OCI-LY7 (cell line): ENCODE measurements at regions not wholly inside any gene's neighbourhood (a gene's known extent, or its start where the extent isn't known, plus 50 kb on each side); places are given as distances from the start of the nearest gene placed in this dataset.

ENCODE experiments used
- CTCF ChIP-seq: fragments of 200-600 bp; sonication (generic); conservative IDR thresholded peaks from 2 replicates; pipeline ENCODE4 v1.5.1; 2014; ENCODE audit warnings: mild to moderate bottlenecking, antibody characterized with exemption, low read length, moderate library complexity, mixed read lengths
- EZH2phosphoT487 ChIP-seq: fragments of 200-600 bp; sonication (generic); IDR thresholded peaks from 2 replicates; pipeline ENCODE4 v1.6.1; 2018; ENCODE audit warnings: low read depth, borderline replicate concordance, mild to moderate bottlenecking, mixed run types, antibody characterized with exemption, low read length, moderate library complexity, mixed read lengths

- no peak for TF ChIP-seq CTCF
- no peak for TF ChIP-seq EZH2phosphoT487
Observed at GRCh38 chr15:52844823-52845222, 54.7 kb upstream of the ONECUT1 start.
